Skeletal muscle tissue (tissue), 3 donors: ENCODE measurements at regions not wholly inside any gene's neighbourhood (a gene's known extent, or its start where the extent isn't known, plus 50 kb on each side); places are given as distances from the start of the nearest gene placed in this dataset.
"Not testable (repeated sequence)": the region's sequence is repeated elsewhere in the genome, so short reads cannot be mapped to it uniquely, and the experiment has no call there.

ENCODE experiments used
- H3K27ac ChIP-seq: one replicate; pipeline ENCODE4 v1.7.0; 2013; ENCODE audit warnings: mild to moderate bottlenecking, low read depth, low read length, inconsistent platforms
- H3K27me3 ChIP-seq, 3 donors: one replicate each; pipeline ENCODE4 v1.7.0; 2013; ENCODE audit warnings: low read length in 3 of 3; ENCODE audit not compliant: control insufficient read depth in 3 of 3, insufficient read depth in 3 of 3
- H3K36me3 ChIP-seq, 3 donors: one replicate each; pipeline ENCODE4 v1.7.0; 2013; ENCODE audit warnings: low read length in 3 of 3; ENCODE audit not compliant: control insufficient read depth in 3 of 3, insufficient read depth in 3 of 3
- H3K4me1 ChIP-seq, 3 donors: one replicate each; pipeline ENCODE4 v1.7.0; 2013; ENCODE audit warnings: low read length in 3 of 3, mild to moderate bottlenecking in 3 of 3; ENCODE audit not compliant: control insufficient read depth in 3 of 3, insufficient read depth in 3 of 3
- H3K4me3 ChIP-seq, 3 donors: one replicate each; pipeline ENCODE4 v1.7.0; 2013; ENCODE audit warnings: low read length in 3 of 3
- H3K9ac ChIP-seq, 3 donors: one replicate each; pipeline ENCODE4 v1.7.0; 2013; ENCODE audit warnings: low read length in 3 of 3, mild to moderate bottlenecking in 3 of 3, moderate library complexity in 2 of 3, low read depth in 1 of 3
- H3K9me3 ChIP-seq, 3 donors: one replicate each; pipeline ENCODE4 v1.7.0; 2013; ENCODE audit warnings: low read length in 3 of 3; ENCODE audit not compliant: control insufficient read depth in 3 of 3
- donor health status: Osteomylitis.

GRCh38 chr18:1527805-1528204 lies 623.1 kb downstream of the ADCYAP1 start:
- no peaks in the 10 kb centered on the region for H3K4me1 ChIP-seq
- no peak overlapping the region for H3K4me3 ChIP-seq

GRCh38 chr18:1528447-1528846 lies 623.8 kb downstream of the ADCYAP1 start:
- Histone ChIP-seq H3K9ac (no peak overlapping the region), H3K27ac (no peak overlapping the region), H3K4me1 (no peaks in the 10 kb centered on the region), H3K27me3 (no peaks in the 10 kb centered on the region), H3K9me3 (no peaks in the 10 kb centered on the region), H3K4me3 (no peak overlapping the region), H3K36me3 (no peaks in the 10 kb centered on the region)

More at GRCh38 chr18:1527805-1528204, 623.1 kb downstream of the ADCYAP1 start:
- Histone ChIP-seq H3K27ac (no peak overlapping the region), H3K36me3 (no peaks in the 10 kb centered on the region), H3K9me3 (no peaks in the 10 kb centered on the region), H3K27me3 (no peaks in the 10 kb centered on the region), H3K9ac (no peak overlapping the region)

GRCh38 chr18:1528964-1529509 lies 624.4 kb downstream of the ADCYAP1 start:
- H3K27me3 ChIP-seq, result no peaks in the 10 kb centered on the region
- no peak overlapping the region for H3K27ac ChIP-seq
- no peak overlapping the region for H3K4me3 ChIP-seq
- H3K36me3 ChIP-seq, result no peaks in the 10 kb centered on the region
- H3K9me3 ChIP-seq, result no peaks in the 10 kb centered on the region
- H3K9ac ChIP-seq, result no peak overlapping the region
- H3K4me1 ChIP-seq, result no peaks in the 10 kb centered on the region

GRCh38 chr18:1530650-1531049 lies 626.0 kb downstream of the ADCYAP1 start:
- Histone ChIP-seq H3K36me3 (no peaks in the 10 kb centered on the region), H3K4me1 (no peaks in the 10 kb centered on the region), H3K27ac (no peak overlapping the region), H3K9me3 (no peaks in the 10 kb centered on the region), H3K9ac (no peak overlapping the region), H3K27me3 (no peaks in the 10 kb centered on the region), H3K4me3 (no peak overlapping the region)

GRCh38 chr18:1539276-1539675 lies 634.6 kb downstream of the ADCYAP1 start:
- H3K4me1 ChIP-seq, result no peaks in the 10 kb centered on the region
- H3K4me3 ChIP-seq, result no peak overlapping the region
- no peak overlapping the region for H3K9ac ChIP-seq
- no peak overlapping the region for H3K27ac ChIP-seq
- H3K9me3 ChIP-seq, result no peaks in the 10 kb centered on the region
- no peaks in the 10 kb centered on the region for H3K27me3 ChIP-seq
- no peaks in the 10 kb centered on the region for H3K36me3 ChIP-seq

- Histone ChIP-seq H3K9me3 (no peaks in the 10 kb centered on the region), H3K4me3 (no peak overlapping the region), H3K27ac (no peak overlapping the region), H3K27me3 (no peaks in the 10 kb centered on the region), H3K9ac (no peak overlapping the region), H3K36me3 (no peaks in the 10 kb centered on the region), H3K4me1 (no peaks in the 10 kb centered on the region)
These were observed 636.8 kb downstream of the ADCYAP1 start for GRCh38 chr18:1541478-1541877.

GRCh38 chr18:1542230-1542774 lies 637.6 kb downstream of the ADCYAP1 start:
- no peaks in the 10 kb centered on the region for H3K27me3 ChIP-seq
- no peaks in the 10 kb centered on the region for H3K9me3 ChIP-seq
- no peaks in the 10 kb centered on the region for H3K4me1 ChIP-seq

GRCh38 chr18:1544016-1544415 lies 639.3 kb downstream of the ADCYAP1 start:
- no peaks in the 10 kb centered on the region for H3K27me3 ChIP-seq

More at GRCh38 chr18:1542230-1542774, 637.6 kb downstream of the ADCYAP1 start:
- Histone ChIP-seq H3K4me3 (no peak overlapping the region), H3K36me3 (no peaks in the 10 kb centered on the region), H3K27ac (no peak overlapping the region), H3K9ac (no peak overlapping the region)

GRCh38 chr18:1557711-1558110 lies 653.0 kb downstream of the ADCYAP1 start:
- not testable (repeated sequence) for H3K4me1 ChIP-seq

More at GRCh38 chr18:1544016-1544415, 639.3 kb downstream of the ADCYAP1 start:
- Histone ChIP-seq H3K4me1 (no peaks in the 10 kb centered on the region), H3K27ac (no peak overlapping the region), H3K9me3 (no peaks in the 10 kb centered on the region), H3K36me3 (no peaks in the 10 kb centered on the region), H3K9ac (no peak overlapping the region), H3K4me3 (no peak overlapping the region)

GRCh38 chr18:1559563-1559962 lies 654.9 kb downstream of the ADCYAP1 start:
- no peaks in the 10 kb centered on the region for H3K27me3 ChIP-seq
- H3K27ac ChIP-seq, result no peak overlapping the region
- H3K9me3 ChIP-seq, result peaks cover 0 to 2% (median 0%) of the 10 kb centered on the region in 3 donors
- H3K9ac ChIP-seq, result no peak overlapping the region
- H3K4me1 ChIP-seq, result no peaks in the 10 kb centered on the region
- no peaks in the 10 kb centered on the region for H3K36me3 ChIP-seq
- no peak overlapping the region for H3K4me3 ChIP-seq

More at GRCh38 chr18:1557711-1558110, 653.0 kb downstream of the ADCYAP1 start:
- H3K27ac ChIP-seq, H3K9me3 ChIP-seq, H3K36me3 ChIP-seq, H3K4me3 ChIP-seq, H3K9ac ChIP-seq, H3K27me3 ChIP-seq: not testable (repeated sequence)
